GM19467 (cell line): ENCODE measurements at regions not wholly inside any gene's neighbourhood (a gene's known extent, or its start where the extent isn't known, plus 50 kb on each side); places are given as distances from the start of the nearest gene placed in this dataset.
"Not testable (repeated sequence)": the region's sequence is repeated elsewhere in the genome, so short reads cannot be mapped to it uniquely, and the experiment has no call there.

Experiments
- ATAC-seq: cut with Tn5 transposase; IDR thresholded peaks from one replicate; pipeline ENCODE4 v1.9.1; 2021; ENCODE audit warnings: mild to moderate bottlenecking, moderate library complexity; ENCODE audit not compliant: unreplicated experiment

- no peak for ATAC-seq
These were observed 1570.0 kb upstream of the GOT2 start for GRCh38 chr16:60304066-60304465.

DNA sequence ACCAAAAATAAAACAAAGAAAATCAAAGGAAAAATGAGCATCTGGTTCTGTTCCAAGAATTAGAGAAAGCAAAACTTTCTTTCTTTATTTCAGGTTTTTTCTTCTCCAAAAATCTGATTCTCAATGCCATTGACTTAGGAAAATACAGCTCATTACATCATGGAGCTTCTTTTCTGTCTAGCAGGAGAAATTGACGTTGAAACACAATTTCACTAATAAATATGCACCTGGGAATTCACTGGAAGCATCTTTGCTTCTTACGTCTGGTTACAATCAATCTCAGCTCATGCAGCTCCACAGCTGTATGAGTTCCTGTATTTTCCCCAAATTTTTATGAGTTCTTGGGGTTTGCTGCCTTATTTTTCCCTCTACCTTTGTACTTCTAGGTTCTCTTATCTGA lies 1568.6 kb upstream of the GOT2 start:
- ATAC-seq = no peak

GRCh38 chr16:60302261-60302660 lies 1568.1 kb upstream of the GOT2 start:
- no peak for ATAC-seq

- no peak for ATAC-seq
These were observed 1565.2 kb upstream of the GOT2 start for GRCh38 chr16:60299241-60299776.

- ATAC-seq = no peak
These were observed 1561.3 kb upstream of the GOT2 start for GRCh38 chr16:60295451-60295850.

DNA sequence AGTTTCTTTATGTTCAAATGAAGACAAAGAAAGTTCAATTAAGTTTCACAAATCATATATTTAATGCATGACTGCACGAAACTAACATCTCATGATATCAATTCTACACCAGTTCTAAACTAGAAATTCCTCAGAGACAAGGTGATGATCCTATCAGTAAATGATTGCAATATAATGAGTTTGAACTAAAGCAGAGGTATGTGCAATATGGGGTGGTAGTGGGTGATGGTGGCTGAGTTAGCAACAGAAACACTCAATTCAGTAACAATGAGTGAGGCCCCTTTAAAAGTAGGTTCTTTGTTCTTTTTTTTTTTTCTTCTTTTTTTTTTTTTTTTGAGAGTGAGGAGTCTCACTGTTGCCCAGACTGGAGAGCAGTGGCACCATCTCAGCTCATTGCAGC lies 1551.7 kb upstream of the GOT2 start:
- no peak for ATAC-seq

- ATAC-seq = no peak
These were observed 1545.0 kb upstream of the GOT2 start for GRCh38 chr16:60279061-60279665.

DNA sequence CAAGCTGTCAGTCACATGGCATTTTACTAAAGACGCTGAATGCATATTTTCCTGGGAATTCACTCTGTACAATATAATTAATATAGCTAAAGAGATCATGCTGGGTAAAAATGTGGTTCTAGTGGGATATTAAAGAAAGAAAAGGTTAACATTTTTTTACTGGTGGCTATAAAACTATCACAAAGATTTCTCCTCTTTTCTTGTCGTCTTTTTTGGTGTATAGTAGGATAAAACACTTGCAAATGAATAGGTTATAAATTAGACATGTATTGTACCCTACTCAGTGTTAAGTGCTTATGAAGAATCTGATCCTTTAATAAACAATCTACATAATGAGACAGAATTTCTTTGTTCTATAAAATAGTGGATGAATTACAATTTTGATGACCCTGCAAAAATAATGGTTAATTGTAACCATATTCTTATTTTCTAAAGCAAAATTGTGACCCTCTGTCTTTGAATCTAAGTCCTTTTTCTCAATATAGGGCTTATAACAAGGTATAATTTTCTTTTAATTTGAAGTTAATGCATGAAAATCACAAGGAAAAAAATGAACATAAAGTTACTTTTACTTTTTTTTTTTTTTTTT lies 1540.4 kb upstream of the GOT2 start:
- ATAC-seq = no peak

- no peak for ATAC-seq
These were observed 1537.7 kb upstream of the GOT2 start for GRCh38 chr16:60271781-60272180.

DNA sequence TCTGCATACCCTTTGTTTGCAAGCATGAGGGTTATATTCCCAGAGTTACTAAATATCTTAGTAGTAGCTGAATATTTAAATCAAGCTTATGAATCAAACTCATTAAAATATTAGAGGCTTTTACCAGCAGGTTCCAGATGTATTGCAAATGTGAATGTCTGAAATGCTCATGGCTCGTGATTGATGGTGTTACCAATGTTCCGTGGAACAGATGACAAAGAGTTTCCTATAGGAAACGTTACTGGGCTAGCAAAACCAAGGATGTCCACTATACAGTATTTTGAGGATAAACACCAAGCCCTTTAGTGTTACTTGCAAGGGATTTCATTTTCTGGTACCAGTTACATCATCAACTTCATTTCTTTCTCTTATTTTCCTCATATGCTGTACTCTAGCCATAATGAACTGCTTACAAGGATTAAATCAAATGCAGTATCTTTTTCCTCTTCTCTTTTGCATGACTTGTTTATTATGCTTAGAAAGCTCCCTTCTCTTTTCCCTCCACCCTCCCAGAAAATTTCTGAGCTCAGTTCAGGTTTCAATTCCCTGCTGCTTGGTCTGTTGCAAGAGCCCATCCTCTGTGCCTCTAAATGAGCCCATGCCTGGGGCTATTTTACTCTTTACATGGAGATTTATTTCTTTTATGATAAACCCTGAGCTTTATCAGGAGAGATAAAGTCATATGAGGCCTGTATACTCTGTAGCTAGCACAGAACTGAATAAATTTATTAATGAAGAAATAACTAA lies 1537.1 kb upstream of the GOT2 start:
- ATAC-seq = no peak

DNA sequence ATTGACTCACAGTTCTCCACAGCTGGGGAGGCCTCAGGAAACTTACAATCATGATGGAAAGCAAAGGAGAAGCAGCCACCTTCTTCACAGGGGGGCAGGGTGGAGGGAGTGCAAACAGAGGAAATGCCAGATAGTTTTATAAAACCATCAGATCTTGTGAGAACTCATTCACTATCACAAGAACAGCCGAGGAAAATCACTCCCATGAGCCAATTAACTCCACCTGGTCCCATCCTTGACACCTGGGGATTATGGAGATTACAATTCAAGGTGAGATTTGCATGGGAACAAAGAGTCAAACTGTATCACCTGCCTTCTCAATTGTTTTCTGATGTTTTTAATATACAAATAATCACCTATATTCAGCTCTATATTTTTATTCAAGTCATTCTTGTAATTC lies 1527.3 kb upstream of the GOT2 start:
- no peak for ATAC-seq

- no peak for ATAC-seq
These were observed 1525.8 kb upstream of the GOT2 start for GRCh38 chr16:60259956-60260355.

DNA sequence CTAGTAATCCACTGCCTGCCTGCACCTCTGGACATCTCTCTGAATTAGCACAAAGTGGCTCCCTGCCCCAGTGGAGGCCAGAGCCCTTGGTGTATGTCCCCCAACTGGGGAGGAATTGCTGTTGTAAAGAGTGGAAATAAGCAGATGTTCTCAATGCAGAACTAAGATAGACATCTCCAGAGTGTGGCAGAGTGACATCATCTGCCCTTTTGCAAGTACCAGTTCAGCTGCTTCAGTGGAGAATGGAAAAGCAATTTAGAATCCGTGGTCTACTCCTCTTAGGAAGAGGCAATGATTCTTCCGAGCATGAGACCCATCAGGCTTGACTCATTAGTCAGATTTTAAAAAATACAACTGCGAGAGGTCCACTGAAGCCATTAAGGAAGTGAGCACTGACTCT lies 1512.0 kb upstream of the GOT2 start:
- no peak for ATAC-seq

GRCh38 chr16:60241671-60242070 lies 1507.6 kb upstream of the GOT2 start:
- no peak for ATAC-seq

DNA sequence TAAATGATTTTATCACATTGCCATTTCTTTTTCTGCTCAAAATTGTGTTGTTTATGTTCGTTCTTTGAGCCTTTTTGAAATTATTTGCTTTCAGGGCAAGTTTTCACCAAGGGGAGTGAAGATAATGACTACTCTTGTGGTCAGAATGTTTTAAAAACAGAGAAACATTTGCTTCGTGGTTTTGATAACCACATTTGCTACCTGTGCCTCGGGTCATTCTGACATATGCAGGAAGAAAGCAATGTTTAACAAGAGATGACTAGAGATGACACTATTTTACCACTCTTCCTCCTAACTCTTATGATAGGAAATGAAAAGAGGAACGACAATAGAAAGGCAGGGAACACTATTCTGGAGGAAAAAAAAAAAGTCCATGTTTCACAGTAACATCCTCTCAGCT lies 1496.5 kb upstream of the GOT2 start:
- ATAC-seq = no peak

DNA sequence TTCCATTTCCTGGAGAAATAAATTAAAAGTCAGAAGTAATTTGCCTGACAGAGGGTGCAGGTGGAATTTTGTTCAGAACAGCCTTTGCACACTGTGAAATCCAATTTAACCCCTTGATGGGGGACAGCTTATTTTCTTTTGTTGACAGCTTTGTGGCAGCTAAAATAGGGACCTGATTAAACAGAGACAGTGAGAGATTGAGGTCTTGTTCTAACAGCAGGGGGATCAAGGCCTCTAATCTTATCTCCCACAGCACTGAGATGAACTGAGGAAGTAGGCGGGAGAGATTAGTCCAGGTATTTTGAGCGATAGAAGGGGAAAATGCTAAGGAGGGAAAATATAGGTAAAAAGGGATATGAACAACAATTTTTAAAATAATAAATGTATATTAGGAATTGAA lies 1491.4 kb upstream of the GOT2 start:
- no peak for ATAC-seq

- no peak for ATAC-seq
These were observed 1483.7 kb upstream of the GOT2 start for GRCh38 chr16:60217787-60218186.

- no peak for ATAC-seq
These were observed 1480.2 kb upstream of the GOT2 start for GRCh38 chr16:60214311-60214710.

DNA sequence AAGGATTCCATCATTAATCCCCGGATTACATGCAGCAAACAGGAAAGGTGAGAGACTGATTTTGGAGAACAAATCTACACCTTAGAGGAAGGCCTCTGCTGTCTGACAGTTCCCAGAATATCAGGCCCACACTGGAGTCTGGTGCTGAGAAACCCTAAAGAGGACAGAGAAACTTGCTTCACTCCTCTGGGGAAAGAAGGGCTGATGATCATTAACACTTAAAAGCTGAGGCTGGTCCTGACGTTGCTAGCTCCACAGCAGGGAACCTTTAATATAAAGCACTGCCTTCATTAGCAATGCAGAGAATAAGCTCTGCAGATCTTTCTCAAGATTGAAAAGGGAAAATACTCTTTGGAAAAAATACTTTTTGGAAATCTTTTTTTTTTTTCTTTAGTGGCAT lies 1472.4 kb upstream of the GOT2 start:
- no peak for ATAC-seq

- ATAC-seq = no peak
These were observed 1470.1 kb upstream of the GOT2 start for GRCh38 chr16:60204181-60204580.

DNA sequence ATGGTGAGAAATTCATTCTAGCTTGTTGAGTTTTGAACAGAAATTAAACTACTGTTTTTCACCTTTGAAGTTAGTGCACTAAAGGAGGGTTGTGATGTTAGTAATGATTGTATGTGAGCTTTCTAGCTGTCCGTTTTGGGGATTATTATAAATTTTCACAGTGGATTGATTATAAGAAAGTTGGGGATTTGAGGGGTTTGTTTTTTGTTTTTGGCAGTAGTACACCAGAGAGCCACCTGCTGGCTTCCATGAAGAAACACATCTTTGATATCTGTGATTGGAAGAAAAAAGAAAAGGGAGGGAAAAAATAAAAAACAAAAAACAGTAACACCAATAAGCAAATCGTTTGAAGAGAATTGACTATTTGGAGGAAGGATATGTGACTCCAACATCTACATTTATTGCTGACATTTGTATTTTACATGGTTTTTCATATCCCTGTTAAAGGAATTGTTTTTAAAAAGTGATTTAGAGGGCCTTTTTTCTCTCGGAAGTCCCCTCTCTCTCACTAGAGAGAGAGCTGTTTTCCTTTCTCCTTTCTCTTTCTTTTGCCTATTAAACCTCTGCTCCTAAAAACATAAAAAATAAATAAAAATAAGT lies 1469.5 kb upstream of the GOT2 start:
- ATAC-seq = no peak

- ATAC-seq = not testable (repeated sequence)
These were observed 1466.6 kb upstream of the GOT2 start for GRCh38 chr16:60200729-60201128.
